ENCODE measurements at regions not wholly inside any gene's neighbourhood (a gene's known extent, or its start where the extent isn't known, plus 50 kb on each side); places are given as distances from the start of the nearest gene placed in this dataset.

DNA sequence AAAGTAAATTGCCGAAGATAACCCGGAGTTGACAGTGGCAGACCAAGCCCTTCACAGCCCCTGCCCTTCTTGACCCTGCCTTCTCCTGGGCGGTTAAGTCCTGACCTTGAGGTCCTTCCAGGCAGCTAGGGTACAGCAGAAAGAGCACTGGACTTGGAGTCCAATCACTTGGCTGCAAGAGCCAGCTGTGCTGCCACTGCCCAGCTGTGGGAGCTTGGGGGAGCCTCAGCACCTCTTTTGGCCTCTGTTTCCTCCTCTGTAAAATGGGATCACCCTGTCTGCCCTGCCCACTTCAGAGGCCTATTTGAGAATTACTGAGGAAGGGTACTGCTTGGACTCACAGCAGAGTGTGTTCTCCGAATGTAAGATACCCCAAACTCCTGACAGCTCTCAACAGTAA, 66.2 kb upstream of the SMAD6 start:
- TF ChIP-seq, protein P1, sequence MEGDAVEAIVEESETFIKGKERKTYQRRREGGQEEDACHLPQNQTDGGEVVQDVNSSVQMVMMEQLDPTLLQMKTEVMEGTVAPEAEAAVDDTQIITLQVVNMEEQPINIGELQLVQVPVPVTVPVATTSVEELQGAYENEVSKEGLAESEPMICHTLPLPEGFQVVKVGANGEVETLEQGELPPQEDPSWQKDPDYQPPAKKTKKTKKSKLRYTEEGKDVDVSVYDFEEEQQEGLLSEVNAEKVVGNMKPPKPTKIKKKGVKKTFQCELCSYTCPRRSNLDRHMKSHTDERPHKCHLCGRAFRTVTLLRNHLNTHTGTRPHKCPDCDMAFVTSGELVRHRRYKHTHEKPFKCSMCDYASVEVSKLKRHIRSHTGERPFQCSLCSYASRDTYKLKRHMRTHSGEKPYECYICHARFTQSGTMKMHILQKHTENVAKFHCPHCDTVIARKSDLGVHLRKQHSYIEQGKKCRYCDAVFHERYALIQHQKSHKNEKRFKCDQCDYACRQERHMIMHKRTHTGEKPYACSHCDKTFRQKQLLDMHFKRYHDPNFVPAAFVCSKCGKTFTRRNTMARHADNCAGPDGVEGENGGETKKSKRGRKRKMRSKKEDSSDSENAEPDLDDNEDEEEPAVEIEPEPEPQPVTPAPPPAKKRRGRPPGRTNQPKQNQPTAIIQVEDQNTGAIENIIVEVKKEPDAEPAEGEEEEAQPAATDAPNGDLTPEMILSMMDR (conservative IDR thresholded peaks at IDR 0.05; ENCODE audit: low read depth, low read length): no peak
- TF ChIP-seq EZH2phosphoT487 (IDR thresholded peaks at IDR 0.05; ENCODE audit: borderline replicate concordance, low read length): no peak
